LNCaP clone FGC (cell line): ENCODE measurements at regions not wholly inside any gene's neighbourhood (a gene's known extent, or its start where the extent isn't known, plus 50 kb on each side); places are given as distances from the start of the nearest gene placed in this dataset.

Experiments used
- DNase-seq: peaks from one replicate; pipeline ENCODE4 v3.0.0-alpha.2; 2011; ENCODE audit warnings: low read depth
- H3K4me3 ChIP-seq: 2 replicates; pipeline ENCODE4 v1.5.1; 2011; ENCODE audit warnings: mild to moderate bottlenecking, low read depth, low read length, control low read depth
- CTCF ChIP-seq: IDR thresholded peaks from 2 replicates; pipeline ENCODE4 v1.5.1; 2012; ENCODE audit warnings: mild to moderate bottlenecking; ENCODE audit not compliant: control insufficient read depth, insufficient read depth; ENCODE audit errors: extremely low read depth

- no peak overlapping the region for H3K4me3 ChIP-seq
- no peak for TF ChIP-seq CTCF
- no peak for DNase-seq
Measured at GRCh38 chr6:99110029-99110428, 162.3 kb upstream of the FBXL4 start.

GRCh38 chr6:99104218-99104617, 156.5 kb upstream of the FBXL4 start:
- TF ChIP-seq CTCF: no peak
- no peak for DNase-seq
- no peak overlapping the region for H3K4me3 ChIP-seq

GRCh38 chr6:99099243-99099642, 151.5 kb upstream of the FBXL4 start:
- DNase-seq: no peak
- no peak overlapping the region for H3K4me3 ChIP-seq
- no peak for TF ChIP-seq CTCF

- no peak for DNase-seq
- no peak for TF ChIP-seq CTCF
- no peak overlapping the region for H3K4me3 ChIP-seq
Measured at GRCh38 chr6:99096170-99096569, 148.4 kb upstream of the FBXL4 start.

GRCh38 chr6:99093456-99094190, 145.9 kb upstream of the FBXL4 start:
- no peak for DNase-seq
- no peak overlapping the region for H3K4me3 ChIP-seq
- no peak for TF ChIP-seq CTCF

GRCh38 chr6:99092461-99092860, 144.7 kb upstream of the FBXL4 start:
- no peak for TF ChIP-seq CTCF
- DNase-seq: no peak
- no peak overlapping the region for H3K4me3 ChIP-seq

GRCh38 chr6:99091985-99092384, 144.2 kb upstream of the FBXL4 start:
- no peak for TF ChIP-seq CTCF
- DNase-seq: no peak
- H3K4me3 ChIP-seq: no peak overlapping the region
